ENCODE measurements at regions not wholly inside any gene's neighbourhood (a gene's known extent, or its start where the extent isn't known, plus 50 kb on each side); places are given as distances from the start of the nearest gene placed in this dataset.

DNA sequence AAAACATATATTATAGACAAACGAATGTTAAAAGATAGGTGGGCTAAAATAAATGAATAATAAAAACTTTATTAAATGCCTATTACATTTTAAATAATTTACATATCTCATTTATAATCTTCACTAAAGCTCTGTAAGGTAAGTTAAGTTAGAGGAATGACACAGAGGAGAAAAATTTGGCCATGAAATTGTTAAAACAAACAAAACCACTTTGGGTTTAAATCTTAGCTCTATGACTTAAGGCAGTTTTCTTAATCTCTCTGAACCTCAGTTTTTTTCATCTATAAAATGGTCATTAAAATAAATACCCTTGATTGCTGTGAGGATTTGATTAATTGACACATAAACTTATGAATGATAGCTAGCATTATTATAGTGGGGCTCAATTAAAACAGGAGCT lies 404.8 kb upstream of the ATP11B start:
- H3K9ac ChIP-seq (ENCODE audit: low read depth, low read length), result no peak overlapping the region

More for the DNA sequence above, 404.8 kb upstream of the ATP11B start:
- no peak overlapping the region for H2BK15ac ChIP-seq (ENCODE audit: low read depth, low read length)
- H3K36me3 ChIP-seq (ENCODE audit: control insufficient read depth, insufficient read depth, low read length), result no peaks in the 10 kb centered on the region
- no peak overlapping the region for H3K14ac ChIP-seq (replicated peaks; ENCODE audit: low read depth, low read length)
- BruUV-seq (replicated peaks), result no TSS peak
- no peak overlapping the region for H4K5ac ChIP-seq (ENCODE audit: low read depth, low read length)
- in situ Hi-C loops (cut with MboI; ENCODE audit: low sequenced_read_pairs) (no loop called here), intact Hi-C loops (cut with micrococcal nuclease) (no loop called here), dilution Hi-C loops (cut with HindIII; ENCODE audit: low sequenced_read_pairs, unreplicated experiment) (no loop called here)
- CTCF ChIA-PET, result no interaction called here
- no peak overlapping the region for H2BK5ac ChIP-seq (ENCODE audit: low read depth, low read length, poor library complexity, severe bottlenecking)
- H4K8ac ChIP-seq (ENCODE audit: low read depth in 2 of 2, low read length in 2 of 2), result no peak overlapping the region
- WGBS, 2 experiments (ENCODE audit: extremely low coverage in 2 of 2, insufficient read length in 1 of 2), result no CpG with 5 or more reads among the region's 1 CpG
- no peaks in the 10 kb centered on the region for H3K27me3 ChIP-seq (ENCODE audit: control insufficient read depth, insufficient read depth, low read length)
- H3K18ac ChIP-seq (ENCODE audit: low read depth, low read length), result no peak overlapping the region
- no peaks in the 10 kb centered on the region for H4K20me1 ChIP-seq (ENCODE audit: insufficient read depth, low read length)
- no peaks in the 10 kb centered on the region for H3K79me1 ChIP-seq (ENCODE audit: low read depth in 1 of 2, low read length in 2 of 2)
- H3K9me1 ChIP-seq (ENCODE audit: insufficient read depth, low read length), result no peaks in the 10 kb centered on the region
- no peak overlapping the region for H3K4me3 ChIP-seq (ENCODE audit: insufficient read depth, low read depth, low read length)
- no peak overlapping the region for H2AK9ac ChIP-seq (replicated peaks; ENCODE audit: low read depth, low read length, poor library complexity)
- H3K4me1 ChIP-seq (ENCODE audit: control insufficient read depth, insufficient read depth, low read length), result no peaks in the 10 kb centered on the region
- no peak overlapping the region for H3K56ac ChIP-seq (ENCODE audit: extremely low read depth, insufficient read depth, low read length)
- no peak overlapping the region for H2BK20ac ChIP-seq (ENCODE audit: low read depth, low read length)
- no peak for ATAC-seq (ENCODE audit: low read depth)
- H3K9me3 ChIP-seq (ENCODE audit: control insufficient read depth, insufficient read depth, low read length), result peaks cover 12% of the 10 kb centered on the region
- POLR2A ChIA-PET (ENCODE audit: unreplicated experiment), result no interaction called here
- no peak for TF ChIP-seq CHD1 (IDR thresholded peaks at IDR 0.05; ENCODE audit: low read depth, low read length)
- no peak for TF ChIP-seq SMC3 (IDR thresholded peaks at IDR 0.05; ENCODE audit: low read depth, low read length)
- no peak for TF ChIP-seq CEBPB (IDR thresholded peaks at IDR 0.05; ENCODE audit: low read depth, low read length)
- no peak for TF ChIP-seq RFX5 (IDR thresholded peaks at IDR 0.05; ENCODE audit: low read depth, low read length)
- no peak for TF ChIP-seq RCOR1 (IDR thresholded peaks at IDR 0.05; ENCODE audit: insufficient replicate concordance, low read length)
- no peak for TF ChIP-seq MAZ (IDR thresholded peaks at IDR 0.05; ENCODE audit: borderline replicate concordance, low read depth, low read length)
- no peak for TF ChIP-seq BHLHE40 (IDR thresholded peaks at IDR 0.05; ENCODE audit: low read depth, low read length)
- no peak for TF ChIP-seq MAFK (IDR thresholded peaks at IDR 0.05; ENCODE audit: low read depth, low read length)
- no peak for TF ChIP-seq RAD21 (IDR thresholded peaks at IDR 0.05; ENCODE audit: low read length)
- TF ChIP-seq, protein P1, sequence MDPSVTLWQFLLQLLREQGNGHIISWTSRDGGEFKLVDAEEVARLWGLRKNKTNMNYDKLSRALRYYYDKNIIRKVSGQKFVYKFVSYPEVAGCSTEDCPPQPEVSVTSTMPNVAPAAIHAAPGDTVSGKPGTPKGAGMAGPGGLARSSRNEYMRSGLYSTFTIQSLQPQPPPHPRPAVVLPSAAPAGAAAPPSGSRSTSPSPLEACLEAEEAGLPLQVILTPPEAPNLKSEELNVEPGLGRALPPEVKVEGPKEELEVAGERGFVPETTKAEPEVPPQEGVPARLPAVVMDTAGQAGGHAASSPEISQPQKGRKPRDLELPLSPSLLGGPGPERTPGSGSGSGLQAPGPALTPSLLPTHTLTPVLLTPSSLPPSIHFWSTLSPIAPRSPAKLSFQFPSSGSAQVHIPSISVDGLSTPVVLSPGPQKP (IDR thresholded peaks at IDR 0.05; ENCODE audit: borderline replicate concordance, low read depth, low read length), result no peak
- no peak for TF ChIP-seq NFE2L2 (IDR thresholded peaks at IDR 0.05; ENCODE audit: low read depth, low read length)
- H3K27ac ChIP-seq (ENCODE audit: insufficient read depth, low read length), result no peak overlapping the region
- no peak overlapping the region for H2AFZ ChIP-seq (replicated peaks; ENCODE audit: low read length, poor library complexity)
- H3K4ac ChIP-seq (ENCODE audit: low read depth, low read length), result no peak overlapping the region
- H4K91ac ChIP-seq (ENCODE audit: insufficient read depth, low read depth, low read length), result no peak overlapping the region
- H2AK5ac ChIP-seq (ENCODE audit: low read depth, low read length), result no peak overlapping the region
- H2BK120ac ChIP-seq (ENCODE audit: low read depth, low read length), result no peak overlapping the region
- no peak overlapping the region for H3K23ac ChIP-seq (ENCODE audit: low read depth, low read length)
- DNase-seq, result no peak
- H3K4me2 ChIP-seq (ENCODE audit: low read depth, low read length), result no peak overlapping the region
